ENCODE measurements at regions not wholly inside any gene's neighbourhood (a gene's known extent, or its start where the extent isn't known, plus 50 kb on each side); places are given as distances from the start of the nearest gene placed in this dataset.

GRCh38 chr6:66992660-66993059, 1285.6 kb upstream of the EYS start:
- DNase-seq (ENCODE audit: low read depth, low spot score), result no peak
- POLR2A ChIA-PET, result no interaction called here
- TF ChIP-seq CTCF (IDR thresholded peaks at IDR 0.05; ENCODE audit: insufficient read depth, low read length, missing control alignments), result no peak
- H3K4me3 ChIP-seq (ENCODE audit: low read depth, low read length), result no peak overlapping the region
- CTCF ChIA-PET, result no interaction called here

- POLR2A ChIA-PET, result no interaction called here
- TF ChIP-seq CTCF (IDR thresholded peaks at IDR 0.05; ENCODE audit: insufficient read depth, low read length, missing control alignments), result no peak
These were observed 1279.9 kb upstream of the EYS start for GRCh38 chr6:66986940-66987339.

GRCh38 chr6:66985816-66986215, 1278.8 kb upstream of the EYS start:
- no peak for DNase-seq (ENCODE audit: low read depth, low spot score)
- TF ChIP-seq CTCF (IDR thresholded peaks at IDR 0.05; ENCODE audit: insufficient read depth, low read length, missing control alignments), result no peak
- no peak overlapping the region for H3K4me3 ChIP-seq (ENCODE audit: low read depth, low read length)
- ChIA-PET CTCF (interaction anchor here (0.7 kb wide), 1 partner anchor 669 kb away, joined by 3 read pairs; no protein-coding TSS in a partner anchor), POLR2A (no interaction called here)

More at GRCh38 chr6:66986940-66987339, 1279.9 kb upstream of the EYS start:
- DNase-seq (ENCODE audit: low read depth, low spot score), result no peak
- CTCF ChIA-PET, result no interaction called here
- H3K4me3 ChIP-seq (ENCODE audit: low read depth, low read length), result no peak overlapping the region

- no peak for DNase-seq (ENCODE audit: low read depth, low spot score)
- TF ChIP-seq CTCF (IDR thresholded peaks at IDR 0.05; ENCODE audit: insufficient read depth, low read length, missing control alignments), result no peak
- ChIA-PET CTCF (no interaction called here), POLR2A (no interaction called here)
- no peak overlapping the region for H3K4me3 ChIP-seq (ENCODE audit: low read depth, low read length)
These were observed 1263.3 kb upstream of the EYS start for GRCh38 chr6:66970373-66970772.

GRCh38 chr6:66965227-66965626, 1258.2 kb upstream of the EYS start:
- CTCF ChIA-PET, result no interaction called here
- no peak for DNase-seq (ENCODE audit: low read depth, low spot score)
- TF ChIP-seq CTCF (IDR thresholded peaks at IDR 0.05; ENCODE audit: insufficient read depth, low read length, missing control alignments), result no peak
- no peak overlapping the region for H3K4me3 ChIP-seq (ENCODE audit: low read depth, low read length)
- POLR2A ChIA-PET, result no interaction called here

GRCh38 chr6:66964216-66964615, 1257.2 kb upstream of the EYS start:
- H3K4me3 ChIP-seq (ENCODE audit: low read depth, low read length), result no peak overlapping the region
- no peak for TF ChIP-seq CTCF (IDR thresholded peaks at IDR 0.05; ENCODE audit: insufficient read depth, low read length, missing control alignments)
- CTCF ChIA-PET, result no interaction called here
- POLR2A ChIA-PET, result no interaction called here
- no peak for DNase-seq (ENCODE audit: low read depth, low spot score)

Data from AG04449 (cell line).